ENCODE measurements at regions not wholly inside any gene's neighbourhood (a gene's known extent, or its start where the extent isn't known, plus 50 kb on each side); places are given as distances from the start of the nearest gene placed in this dataset.

GRCh38 chr6:169339025-169339424, 85.4 kb upstream of the THBS2 start:
- DNase-seq, result no peak

- no peak for DNase-seq
Measured at GRCh38 chr6:169337886-169338445, 84.3 kb upstream of the THBS2 start.

GRCh38 chr6:169335301-169335700, 81.7 kb upstream of the THBS2 start:
- DNase-seq, result no peak

GRCh38 chr6:169332250-169332649, 78.6 kb upstream of the THBS2 start:
- no peak for DNase-seq

GRCh38 chr6:169328112-169328801, 74.6 kb upstream of the THBS2 start:
- DNase-seq, result no peak

GRCh38 chr6:169326067-169326799, 72.6 kb upstream of the THBS2 start:
- peak; percentile 18 for DNase-seq

GRCh38 chr6:169324656-169325459, 71.2 kb upstream of the THBS2 start:
- no peak for DNase-seq

GRCh38 chr6:169324086-169324485, 70.4 kb upstream of the THBS2 start:
- DNase-seq, result no peak

- no peak for DNase-seq
Measured at GRCh38 chr6:169323221-169323620, 69.6 kb upstream of the THBS2 start.

- no peak for DNase-seq
Measured at GRCh38 chr6:169321546-169321945, 67.9 kb upstream of the THBS2 start.

GRCh38 chr6:169320013-169320412, 66.4 kb upstream of the THBS2 start:
- no peak for DNase-seq

GRCh38 chr6:169317441-169318202, 64.0 kb upstream of the THBS2 start:
- no peak for DNase-seq

- DNase-seq, result no peak
Measured at GRCh38 chr6:169316651-169317050, 63.0 kb upstream of the THBS2 start.

GRCh38 chr6:169315830-169316614, 62.4 kb upstream of the THBS2 start:
- DNase-seq, result no peak

- DNase-seq, result no peak
Measured at GRCh38 chr6:169313347-169314010, 59.8 kb upstream of the THBS2 start.

- DNase-seq, result no peak
Measured at GRCh38 chr6:169312658-169313346, 59.2 kb upstream of the THBS2 start.

GRCh38 chr6:169310983-169311382, 57.3 kb upstream of the THBS2 start:
- DNase-seq, result no peak

All from activated CD4-positive, alpha-beta T cell treated with anti-CD3 and anti-CD28 coated beads for 48 hours (primary cell).